Dedifferentiated amniotic fluid mesenchymal stem cell (primary cell): ENCODE measurements at regions not wholly inside any gene's neighbourhood (a gene's known extent, or its start where the extent isn't known, plus 50 kb on each side); places are given as distances from the start of the nearest gene placed in this dataset.

Experiments used
- DNase-seq: peaks from one replicate; pipeline ENCODE4 v3.0.0-alpha.2; 2016; ENCODE audit errors: extremely low spot score

DNA sequence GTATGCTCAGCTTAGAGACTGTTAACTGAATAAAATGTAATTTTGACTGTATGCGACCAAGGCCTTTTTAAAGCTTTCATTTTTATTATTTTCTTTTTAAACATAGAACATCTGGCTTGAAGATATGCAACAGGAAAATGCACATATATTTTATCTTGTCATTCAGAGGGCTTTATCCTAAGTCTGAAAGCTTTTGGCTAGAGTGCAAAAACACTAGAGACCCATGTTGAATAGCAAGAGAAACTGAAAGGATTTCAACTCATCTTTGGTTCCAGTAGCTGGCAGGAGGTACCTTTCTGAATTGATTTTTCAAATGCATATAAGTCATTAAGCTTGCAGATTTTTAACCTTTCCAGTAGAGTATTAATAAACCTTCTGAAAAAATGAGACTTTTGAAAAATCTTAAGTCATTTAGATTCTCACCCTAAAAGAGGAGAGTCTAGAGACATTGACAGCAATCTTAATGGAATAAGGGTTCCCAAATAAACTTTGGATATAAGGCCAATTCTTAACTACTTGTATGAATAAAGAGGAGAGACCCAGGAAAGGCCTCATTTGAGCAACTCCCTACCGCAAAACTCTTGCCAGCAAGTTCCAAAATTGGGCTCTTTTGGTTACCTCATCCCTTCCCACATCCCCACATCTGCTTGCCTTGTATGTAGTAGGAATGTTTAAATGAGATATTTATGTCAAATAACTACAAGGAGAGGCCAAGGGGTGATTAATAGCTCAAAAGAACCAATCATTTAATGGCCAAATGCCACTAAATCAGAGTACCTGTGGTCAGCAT, 454.4 kb downstream of the HTR7 start:
- DNase-seq = no peak

GRCh38 chr10:90407131-90407530, 450.7 kb downstream of the HTR7 start:
- DNase-seq = no peak

DNA sequence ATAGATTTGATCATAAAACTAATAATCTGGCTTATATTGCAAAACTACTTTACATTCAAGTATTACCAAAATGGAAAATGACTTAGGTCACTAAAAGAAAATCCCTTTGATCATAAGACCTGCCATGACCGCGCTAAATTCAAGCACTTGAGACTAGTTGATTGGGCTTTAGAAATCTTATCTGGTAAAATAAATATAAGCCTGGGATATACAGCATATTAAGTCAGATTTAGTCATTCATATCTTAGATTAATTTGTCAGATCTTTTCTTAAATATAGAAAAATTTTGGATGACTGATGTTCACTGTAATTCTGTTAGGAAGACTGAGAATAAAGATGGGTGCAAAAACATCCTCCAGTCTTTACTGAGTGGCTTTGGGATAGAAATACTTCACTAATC, 450.0 kb downstream of the HTR7 start:
- no peak for DNase-seq

GRCh38 chr10:90412582-90412981, 445.3 kb downstream of the HTR7 start:
- no peak for DNase-seq

- peak; percentile 41 for DNase-seq
Measured at GRCh38 chr10:90413196-90413595, 444.6 kb downstream of the HTR7 start.

DNA sequence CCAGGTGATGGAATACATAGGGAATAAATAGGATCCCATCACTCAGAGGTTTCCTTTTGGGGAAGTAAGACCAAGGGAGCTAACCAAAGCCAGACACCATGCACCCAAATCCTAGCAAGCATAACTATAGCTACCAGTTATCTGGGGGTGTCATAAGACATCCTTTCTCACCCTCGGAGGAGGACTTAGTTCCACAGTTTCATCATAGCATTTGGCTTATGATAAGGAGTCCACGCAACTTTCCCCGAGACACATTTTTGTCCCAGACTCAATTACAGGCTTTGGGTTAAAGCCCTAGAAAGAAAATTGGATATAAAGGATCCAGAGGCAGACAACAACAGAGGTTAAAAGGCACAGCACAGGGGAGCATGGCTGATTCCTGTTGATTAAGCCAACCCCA, 442.9 kb downstream of the HTR7 start:
- no peak for DNase-seq

DNA sequence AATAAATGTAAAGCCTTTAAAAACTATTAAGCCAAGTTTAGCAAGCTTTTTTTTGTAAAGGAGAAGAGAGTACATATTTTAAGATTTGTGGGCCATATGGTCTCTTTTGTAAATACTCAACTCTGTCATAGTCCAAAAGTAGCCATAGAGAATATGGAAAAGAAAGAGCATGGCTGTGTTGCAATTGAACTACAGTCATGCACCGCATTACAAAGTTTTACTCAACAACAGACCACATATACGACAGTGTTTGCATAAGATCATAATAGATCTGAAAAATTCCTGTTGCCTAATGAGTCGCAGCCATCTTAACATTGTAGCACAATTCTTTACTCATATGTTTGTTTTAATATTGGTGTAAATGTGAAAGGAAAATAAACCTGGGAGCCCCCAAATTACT, 440.8 kb downstream of the HTR7 start:
- no peak for DNase-seq

GRCh38 chr10:90417476-90418210, 440.2 kb downstream of the HTR7 start:
- DNase-seq = no peak

- DNase-seq = peak; percentile 63
Measured at GRCh38 chr10:90418869-90419652, 438.8 kb downstream of the HTR7 start.

- no peak for DNase-seq
Measured at GRCh38 chr10:90420637-90421318, 437.1 kb downstream of the HTR7 start.

DNA sequence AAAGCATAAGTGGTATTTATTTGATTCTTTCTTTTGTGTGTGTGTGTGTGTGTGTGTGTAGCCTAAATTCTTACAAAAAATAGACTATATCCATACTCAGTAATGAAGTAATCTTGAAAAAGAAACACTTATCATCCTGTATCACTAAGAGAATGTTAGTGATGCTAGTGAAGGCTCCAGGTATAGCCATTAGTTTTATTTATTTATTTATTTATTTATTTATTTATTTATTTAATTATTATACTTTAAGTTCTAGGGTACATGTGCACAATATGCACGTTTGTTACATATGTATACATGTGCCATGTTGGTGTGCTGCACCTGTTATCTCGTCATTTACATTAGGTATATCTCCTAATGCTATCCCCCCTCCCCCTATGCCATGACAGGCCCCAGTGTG, 436.0 kb downstream of the HTR7 start:
- DNase-seq = no peak

DNA sequence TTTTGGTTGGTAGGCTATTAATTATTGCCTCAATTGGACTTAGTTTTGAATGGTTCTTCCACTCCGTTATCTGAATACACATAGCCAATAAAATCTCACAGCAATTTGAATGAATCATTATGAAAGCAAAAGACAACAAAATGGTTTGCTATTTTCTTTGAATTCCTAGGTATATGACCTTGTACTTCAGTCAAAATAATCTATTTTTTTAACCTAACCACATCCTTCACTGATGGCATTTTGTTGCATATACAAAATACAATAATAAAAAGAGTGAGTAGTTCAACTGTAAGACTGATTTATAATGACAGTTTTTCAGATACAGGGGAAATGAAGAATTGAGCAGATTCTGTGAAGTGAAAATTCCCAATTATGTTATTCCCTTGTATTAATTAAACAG, 433.1 kb downstream of the HTR7 start:
- DNase-seq = no peak

DNA sequence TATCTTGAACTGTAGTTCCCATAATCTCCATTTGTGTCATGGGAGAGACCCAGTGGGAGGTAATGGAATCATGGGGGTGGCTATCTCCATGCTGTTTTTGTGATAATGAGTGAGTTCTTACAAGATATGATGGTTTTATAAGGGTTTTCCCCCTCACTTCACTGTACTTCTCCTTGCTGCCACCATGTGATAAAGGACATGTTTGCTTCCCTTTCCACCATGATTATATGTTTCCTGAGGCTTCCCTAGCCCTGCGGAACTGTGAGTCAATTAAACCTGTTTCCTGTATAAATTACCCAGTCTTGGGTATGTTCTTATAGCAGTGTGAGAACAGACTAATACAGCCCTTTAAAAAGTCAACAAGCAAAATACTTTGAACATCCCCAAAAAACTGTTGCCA, 427.7 kb downstream of the HTR7 start:
- no peak for DNase-seq

DNA sequence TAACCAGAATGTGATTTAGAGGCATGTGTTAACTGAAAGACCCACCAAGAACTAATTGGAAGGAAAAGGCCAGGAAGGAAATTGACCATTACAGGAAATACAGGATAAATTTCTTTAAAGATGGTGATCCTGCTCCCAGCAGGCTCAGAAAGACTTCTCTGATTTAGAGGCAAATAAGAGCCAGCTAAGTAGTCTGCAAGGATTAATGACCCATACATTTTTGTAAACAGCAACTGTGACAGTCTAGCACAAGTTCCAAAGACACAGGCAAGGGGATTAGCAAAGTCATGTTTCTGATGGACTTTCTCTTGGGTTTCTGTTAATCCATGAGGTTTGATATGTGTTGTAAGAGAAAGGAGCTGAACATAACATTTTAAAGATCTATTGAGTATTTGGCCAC, 425.0 kb downstream of the HTR7 start:
- no peak for DNase-seq

- DNase-seq = no peak
Measured at GRCh38 chr10:90435296-90435695, 422.5 kb downstream of the HTR7 start.

DNA sequence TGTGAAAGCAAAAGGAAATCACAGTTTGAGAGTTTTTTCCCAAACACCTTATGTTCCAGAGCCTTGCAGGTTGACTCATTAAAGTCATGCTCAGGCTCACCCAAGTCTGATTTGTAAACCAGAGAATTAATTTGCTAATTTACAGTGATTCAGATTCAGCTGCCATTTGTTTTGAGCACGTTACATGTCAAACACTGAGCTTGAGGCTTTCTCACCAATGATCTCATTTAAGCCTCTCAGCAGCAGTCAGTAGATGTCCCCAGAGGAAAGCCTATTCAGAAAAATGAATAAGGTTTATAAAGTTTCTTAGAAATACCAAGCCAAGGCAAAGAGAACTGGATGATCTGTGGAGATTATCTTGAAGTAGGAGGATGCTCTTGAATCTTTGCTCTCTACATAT, 420.4 kb downstream of the HTR7 start:
- DNase-seq = no peak

- no peak for DNase-seq
Measured at GRCh38 chr10:90440870-90441269, 417.0 kb downstream of the HTR7 start.

- no peak for DNase-seq
Measured at GRCh38 chr10:90443342-90443741, 414.5 kb downstream of the HTR7 start.

DNA sequence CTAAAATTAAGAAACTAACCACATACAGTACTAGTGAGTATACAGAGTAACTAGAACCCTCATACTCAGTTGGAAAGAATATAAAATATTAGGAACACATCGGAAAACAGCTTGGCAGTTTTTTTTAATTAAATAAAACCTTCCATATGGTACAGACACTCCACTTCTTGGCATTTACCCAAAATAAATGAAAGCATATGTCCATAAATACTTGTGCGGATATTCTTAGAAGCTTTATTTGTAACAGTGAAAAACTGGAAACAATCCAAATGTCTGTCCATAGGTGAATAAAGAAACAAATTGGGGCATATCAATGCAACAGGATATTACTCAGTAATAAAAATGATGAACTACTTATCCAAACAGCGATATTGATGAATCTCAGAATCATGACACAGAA, 410.0 kb downstream of the HTR7 start:
- DNase-seq = no peak

DNA sequence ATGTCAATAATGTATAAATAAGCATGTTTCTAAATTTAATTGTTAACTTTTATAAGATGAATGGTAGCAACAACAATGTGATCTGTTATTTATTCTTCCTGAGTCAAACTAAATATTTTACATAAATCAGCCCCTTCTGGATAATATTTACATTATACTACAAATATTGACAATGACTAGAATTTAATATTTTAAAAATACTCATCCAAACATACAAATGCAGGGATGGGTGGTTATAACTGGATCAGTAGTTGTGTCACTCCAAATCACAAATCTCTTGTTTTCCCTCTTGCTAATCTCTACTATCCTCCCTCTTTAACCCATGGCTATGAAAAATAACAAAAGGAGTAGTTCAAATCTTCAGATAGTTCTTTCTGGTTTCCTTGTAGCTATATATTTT, 407.0 kb downstream of the HTR7 start:
- DNase-seq = no peak

GRCh38 chr10:90451283-90451682, 406.6 kb downstream of the HTR7 start:
- no peak for DNase-seq

DNA sequence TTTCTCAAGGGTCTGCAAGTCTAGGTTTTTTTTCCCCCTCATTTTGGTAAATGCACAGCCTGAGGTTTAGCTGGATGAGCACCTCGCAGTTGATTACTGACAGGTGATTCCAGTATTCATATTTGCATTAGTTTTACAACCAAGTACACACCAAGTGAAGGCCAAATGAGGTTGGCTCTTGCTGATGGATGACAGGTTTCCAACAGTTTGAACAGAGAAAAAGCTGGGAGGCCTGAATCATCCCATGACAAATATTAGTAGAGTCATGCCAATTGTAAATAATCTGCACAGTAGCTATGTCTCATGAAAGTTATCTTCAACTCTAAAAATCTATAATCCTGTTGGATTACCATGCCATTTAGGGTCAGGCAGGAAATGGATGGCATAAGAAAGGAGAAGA, 399.8 kb downstream of the HTR7 start:
- no peak for DNase-seq
